Thoracic aorta (tissue), 2 donors: ENCODE measurements at regions not wholly inside any gene's neighbourhood (a gene's known extent, or its start where the extent isn't known, plus 50 kb on each side); places are given as distances from the start of the nearest gene placed in this dataset.

Source experiments
- ATAC-seq: fragments of 150-250 bp; one replicate; pipeline ENCODE4 v1.8.0; 2017; ENCODE audit warnings: low read depth; ENCODE audit not compliant: insufficient number of reproducible peaks, low FRiP score
- DNase-seq: peaks from one replicate; pipeline ENCODE4 v3.0.0-alpha.2; 2020; ENCODE audit warnings: low spot score
- H3K27ac ChIP-seq, 2 donors: fragments of 200-600 bp; sonication (generic); 1 replicate in 1 of 2; 2 replicates in 1 of 2; pipeline ENCODE4 v1.5.1; 2016; ENCODE audit warnings: mild to moderate bottlenecking in 2 of 2, moderate library complexity in 2 of 2
- H3K27me3 ChIP-seq: fragments of 200-600 bp; sonication (generic); replicated peaks from 2 replicates; pipeline ENCODE4 v1.6.0; 2016; ENCODE audit warnings: mild to moderate bottlenecking; ENCODE audit not compliant: insufficient read depth
- H3K36me3 ChIP-seq: fragments of 200-600 bp; sonication (generic); one replicate; pipeline ENCODE4 v1.5.1; 2016
- H3K4me1 ChIP-seq, 2 donors: fragments of 200-600 bp; sonication (generic); 1 replicate in 1 of 2; 2 replicates in 1 of 2; pipeline versions ENCODE4 v1.5.1 to v1.6.0; 2016; ENCODE audit warnings: low read depth in 2 of 2, mild to moderate bottlenecking in 1 of 2; ENCODE audit not compliant: control insufficient read depth in 1 of 2
- H3K4me3 ChIP-seq: fragments of 200-600 bp; sonication (generic); 2 replicates; pipeline ENCODE4 v1.5.1; 2016; ENCODE audit warnings: mild to moderate bottlenecking
- H3K9me3 ChIP-seq: fragments of 200-600 bp; sonication (generic); 2 replicates; pipeline ENCODE4 v1.5.1; 2016
- TF ChIP-seq, protein P1 (sequence below): fragments of 200-600 bp; sonication (generic); IDR thresholded peaks from one replicate; pipeline ENCODE4 v1.5.1; 2019; ENCODE audit warnings: antibody characterized with exemption

DNA sequence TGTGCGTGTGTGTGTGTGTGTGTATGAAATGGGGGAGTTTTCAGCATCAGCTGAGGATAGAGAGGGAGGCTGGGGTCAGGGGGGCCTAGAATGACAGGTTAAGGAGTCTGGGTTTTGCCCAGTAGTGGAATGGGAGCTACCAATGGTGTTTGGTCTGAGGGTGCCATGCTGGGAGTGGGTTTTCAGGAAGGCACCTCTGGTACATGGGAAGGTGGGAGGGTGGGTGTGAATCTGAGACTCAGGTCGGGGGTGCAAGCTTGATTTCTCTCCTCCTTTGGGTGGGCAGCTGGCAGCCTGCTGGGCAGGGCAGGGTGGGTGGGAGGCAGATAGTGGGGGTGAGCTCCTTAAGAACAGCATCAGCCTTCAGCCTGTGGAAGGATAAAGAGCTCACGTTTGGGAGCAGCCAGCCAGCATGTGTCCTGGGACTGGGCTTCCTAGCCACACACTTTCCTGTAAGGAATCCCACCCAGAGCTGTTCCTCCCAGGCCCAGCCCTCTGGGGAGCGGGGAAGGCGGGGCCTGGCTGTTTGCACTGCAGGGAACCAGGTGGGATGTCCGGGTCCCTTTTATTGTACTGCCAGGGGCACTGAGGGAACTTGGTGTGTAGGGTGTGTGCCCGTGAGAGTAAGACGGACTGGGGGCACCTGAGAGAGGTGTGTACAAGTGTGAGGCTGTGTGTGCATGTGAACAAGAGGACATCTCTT, 152.8 kb downstream of the FOXD2 start:
- Histone ChIP-seq H3K27ac (no peak overlapping the region), H3K27me3 (no peaks in the 10 kb centered on the region), H3K36me3 (no peaks in the 10 kb centered on the region), H3K9me3 (no peaks in the 10 kb centered on the region), H3K4me3 (no peak overlapping the region), H3K4me1 (peaks cover 12 to 45% of the 10 kb centered on the region in 2 donors)
- no peak for DNase-seq
- TF ChIP-seq, protein P1, sequence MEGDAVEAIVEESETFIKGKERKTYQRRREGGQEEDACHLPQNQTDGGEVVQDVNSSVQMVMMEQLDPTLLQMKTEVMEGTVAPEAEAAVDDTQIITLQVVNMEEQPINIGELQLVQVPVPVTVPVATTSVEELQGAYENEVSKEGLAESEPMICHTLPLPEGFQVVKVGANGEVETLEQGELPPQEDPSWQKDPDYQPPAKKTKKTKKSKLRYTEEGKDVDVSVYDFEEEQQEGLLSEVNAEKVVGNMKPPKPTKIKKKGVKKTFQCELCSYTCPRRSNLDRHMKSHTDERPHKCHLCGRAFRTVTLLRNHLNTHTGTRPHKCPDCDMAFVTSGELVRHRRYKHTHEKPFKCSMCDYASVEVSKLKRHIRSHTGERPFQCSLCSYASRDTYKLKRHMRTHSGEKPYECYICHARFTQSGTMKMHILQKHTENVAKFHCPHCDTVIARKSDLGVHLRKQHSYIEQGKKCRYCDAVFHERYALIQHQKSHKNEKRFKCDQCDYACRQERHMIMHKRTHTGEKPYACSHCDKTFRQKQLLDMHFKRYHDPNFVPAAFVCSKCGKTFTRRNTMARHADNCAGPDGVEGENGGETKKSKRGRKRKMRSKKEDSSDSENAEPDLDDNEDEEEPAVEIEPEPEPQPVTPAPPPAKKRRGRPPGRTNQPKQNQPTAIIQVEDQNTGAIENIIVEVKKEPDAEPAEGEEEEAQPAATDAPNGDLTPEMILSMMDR: no peak
- no peak for ATAC-seq

GRCh38 chr1:47591801-47592200, 154.0 kb downstream of the FOXD2 start:
- Histone ChIP-seq H3K4me1 (peaks cover 11 to 36% of the 10 kb centered on the region in 2 donors), H3K27ac (no peak overlapping the region), H3K4me3 (no peak overlapping the region), H3K36me3 (no peaks in the 10 kb centered on the region), H3K9me3 (no peaks in the 10 kb centered on the region), H3K27me3 (no peaks in the 10 kb centered on the region)
- ATAC-seq (no peak), DNase-seq (no peak)
- TF ChIP-seq, protein P1: no peak

DNA sequence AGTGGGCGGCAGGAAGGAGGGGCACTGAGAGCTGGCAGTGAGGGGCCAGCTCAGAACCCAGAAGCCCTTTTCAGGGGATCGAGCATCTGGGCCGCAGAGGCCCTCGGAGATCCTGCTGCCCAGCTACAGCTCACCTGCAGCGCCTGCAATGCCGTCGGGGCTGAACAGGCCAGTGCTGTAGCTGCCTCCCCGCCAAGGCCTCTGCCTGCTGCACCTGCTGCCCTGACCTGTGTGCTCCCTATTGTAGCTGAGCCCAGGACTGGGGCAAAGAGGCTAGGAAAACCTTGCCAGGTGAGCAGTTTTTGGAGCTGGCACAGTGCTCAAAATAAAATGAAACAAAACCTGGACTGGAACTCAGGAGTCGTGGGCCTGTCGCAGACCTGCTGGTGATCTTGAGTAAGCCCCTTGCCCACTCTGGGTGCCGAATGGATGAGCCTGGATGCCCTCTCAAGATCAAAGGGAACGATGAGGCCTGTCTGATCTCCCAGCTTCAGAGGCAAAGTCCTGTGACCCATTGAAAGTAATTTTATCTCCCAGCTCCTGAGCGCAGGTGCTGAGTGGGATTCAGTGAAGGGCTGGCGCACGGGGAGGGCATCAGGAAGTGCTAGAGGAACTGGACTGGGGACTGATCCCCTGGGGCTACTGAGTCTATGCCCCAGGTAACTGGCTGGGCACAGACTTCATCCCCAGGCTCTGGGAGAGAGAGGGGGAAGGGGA, 154.6 kb downstream of the FOXD2 start:
- Histone ChIP-seq H3K27ac (no peak overlapping the region), H3K27me3 (no peaks in the 10 kb centered on the region), H3K4me3 (peak overlapping the region; percentile 60), H3K9me3 (no peaks in the 10 kb centered on the region), H3K4me1 (peaks cover 11 to 30% of the 10 kb centered on the region in 2 donors), H3K36me3 (no peaks in the 10 kb centered on the region)
- TF ChIP-seq, protein P1: no peak
- ATAC-seq (no peak), DNase-seq (no peak)

DNA sequence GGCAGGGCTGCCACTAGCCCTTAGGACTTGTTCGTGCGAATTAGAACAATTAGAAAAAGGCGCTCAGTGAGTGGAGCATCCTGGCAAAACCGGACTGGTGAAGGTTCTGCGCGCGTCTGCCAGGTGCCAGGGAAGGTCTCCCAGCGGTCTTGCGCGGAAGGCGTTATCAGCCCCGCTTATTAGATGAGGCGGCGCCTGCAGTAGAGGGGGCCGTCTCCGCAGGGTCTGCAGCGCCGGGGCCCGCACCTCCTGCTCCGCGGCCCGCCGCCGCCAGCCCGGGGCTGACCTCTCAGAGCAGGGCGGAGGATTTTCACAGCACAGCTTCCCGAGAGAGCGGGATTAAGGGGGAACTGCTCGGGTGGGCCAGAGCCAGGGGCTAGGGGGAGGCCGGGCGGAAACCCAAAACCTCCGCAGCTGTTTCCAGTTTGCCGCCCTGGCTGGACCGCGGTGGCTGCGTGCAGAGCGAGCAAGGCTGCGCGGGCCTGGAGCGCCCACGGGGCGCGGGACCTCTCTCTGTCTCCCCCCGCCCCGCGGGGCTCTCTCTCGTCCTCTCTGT, 155.2 kb downstream of the FOXD2 start:
- TF ChIP-seq, protein P1: no peak
- peak overlapping the region; percentile 60 for H3K4me3 ChIP-seq
- H3K9me3 ChIP-seq: no peaks in the 10 kb centered on the region
- H3K36me3 ChIP-seq: no peaks in the 10 kb centered on the region
- ATAC-seq (no peak), DNase-seq (no peak)
- H3K27me3 ChIP-seq: no peaks in the 10 kb centered on the region
- no peak overlapping the region for H3K27ac ChIP-seq
- peaks cover 8 to 23% of the 10 kb centered on the region in 2 donors for H3K4me1 ChIP-seq

DNA sequence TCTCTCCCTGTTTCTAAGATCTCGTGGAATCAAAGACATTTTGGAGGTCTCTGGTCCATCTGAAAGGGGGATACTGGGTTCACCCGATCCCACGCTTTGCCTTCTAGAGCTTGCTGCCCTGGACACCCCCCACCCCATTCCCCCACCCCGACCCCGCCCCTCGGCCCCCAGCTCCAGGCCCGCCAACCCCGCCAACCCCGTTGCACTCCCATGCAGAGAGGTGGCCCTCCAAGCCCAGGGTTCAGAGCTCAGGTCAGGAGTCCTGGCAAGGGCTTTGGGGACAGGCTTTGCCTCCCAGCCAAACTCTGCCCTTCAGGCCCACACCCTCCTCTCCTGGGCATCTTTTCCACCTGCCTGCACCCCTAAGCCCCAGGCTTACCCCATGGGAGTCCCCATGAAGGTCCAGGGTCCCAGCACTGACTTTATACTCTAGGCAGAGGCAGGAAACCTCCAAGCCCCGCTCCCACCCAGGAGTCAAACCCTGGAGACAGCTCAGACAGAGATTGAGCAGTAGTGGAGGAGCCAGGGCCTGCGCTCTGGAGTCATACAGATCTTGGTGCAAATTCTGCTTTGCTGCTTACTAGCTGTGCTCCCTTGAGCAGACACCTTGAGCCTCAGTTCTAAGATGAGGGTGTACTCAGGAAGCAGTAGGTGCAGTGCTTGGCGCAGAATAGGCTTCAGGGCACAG, 155.9 kb downstream of the FOXD2 start:
- Histone ChIP-seq H3K4me3 (peak overlapping the region; percentile 60), H3K4me1 (peaks cover 1 to 17% of the 10 kb centered on the region in 2 donors)
- no peak for ATAC-seq

More for the DNA sequence above, 155.9 kb downstream of the FOXD2 start:
- Histone ChIP-seq H3K9me3 (no peaks in the 10 kb centered on the region), H3K36me3 (no peaks in the 10 kb centered on the region), H3K27ac (no peak overlapping the region), H3K27me3 (no peaks in the 10 kb centered on the region)
- TF ChIP-seq, protein P1: no peak
- no peak for DNase-seq
